Panc1 (cell line): ENCODE measurements at regions not wholly inside any gene's neighbourhood (a gene's known extent, or its start where the extent isn't known, plus 50 kb on each side); places are given as distances from the start of the nearest gene placed in this dataset.

Experiments
- ATAC-seq: fragments of 200-7000 bp; cut with Tn5 transposase; 2 replicates; pipeline ENCODE4 v1.9.1; 2020; ENCODE audit warnings: mild to moderate bottlenecking, moderate library complexity
- BruUV-seq: library from RNA; stranded (reverse); fragments of 400-500 nt; replicated peaks from 2 replicates; lab custom pipeline; 2021; lab: Mats Ljungman, UMichigan
- CTCF ChIA-PET: fragments of 300-600 bp; sonication (Branson Sonifier 250); formaldehyde crosslinking; loops from one replicate; lab custom pipeline; 2022; ENCODE audit warnings: antibody characterized with exemption; lab: Charles Lee
- POLR2A ChIA-PET: fragments of 300-600 bp; sonication (Branson Sonifier 250); formaldehyde crosslinking; loops from one replicate; lab custom pipeline; 2022; ENCODE audit warnings: antibody characterized with exemption; lab: Charles Lee
- DNase-seq: peaks from one replicate; pipeline ENCODE4 v3.0.0-alpha.2; 2010; ENCODE audit warnings: low read depth, low spot score
- H3K27ac ChIP-seq: 2 replicates; pipeline ENCODE4 v1.5.1; 2011; ENCODE audit warnings: mild to moderate bottlenecking, low read length, inconsistent platforms
- H3K27me3 ChIP-seq: fragments of 200-500 bp; sonication (Bioruptor generic); 2 replicates; pipeline ENCODE4 v1.6.0; 2014; ENCODE audit warnings: low read length, inconsistent platforms; ENCODE audit not compliant: control insufficient read depth, insufficient read depth
- H3K36me3 ChIP-seq: fragments of 200-500 bp; sonication (Bioruptor generic); 2 replicates; pipeline ENCODE4 v1.5.1; 2014; ENCODE audit warnings: inconsistent platforms, mild to moderate bottlenecking, low read length, moderate library complexity; ENCODE audit not compliant: control insufficient read depth, insufficient read depth
- H3K4me1 ChIP-seq: 2 replicates; pipeline ENCODE4 v1.5.1; 2011; ENCODE audit warnings: inconsistent platforms, mild to moderate bottlenecking, low read length, moderate library complexity; ENCODE audit not compliant: control insufficient read depth, insufficient read depth
- H3K4me3 ChIP-seq, 2 experiments: 2 replicates each; pipeline ENCODE4 v1.5.1; 2011 to 2012; ENCODE audit warnings: low read depth in 2 of 2, low read length in 2 of 2, mild to moderate bottlenecking in 2 of 2, inconsistent platforms in 1 of 2, moderate library complexity in 1 of 2
- H3K9me3 ChIP-seq: fragments of 200-500 bp; sonication (Bioruptor generic); 2 replicates; pipeline ENCODE4 v1.5.1; 2014; ENCODE audit warnings: low read depth, mild to moderate bottlenecking, inconsistent platforms, low read length, moderate library complexity; ENCODE audit not compliant: control insufficient read depth, insufficient read depth
- CTCF ChIP-seq: fragments of 450-650 bp; IDR thresholded peaks from 2 replicates; pipeline ENCODE4 v1.5.1; 2017; ENCODE audit warnings: mild to moderate bottlenecking
- POLR2AphosphoS5 ChIP-seq: IDR thresholded peaks from 2 replicates; pipeline ENCODE4 v1.6.1; 2012; ENCODE audit warnings: mild to moderate bottlenecking, low read depth, low read length, moderate library complexity
- REST ChIP-seq, 2 experiments: IDR thresholded peaks; 2 replicates each; pipeline ENCODE4 v1.6.1; 2011 to 2012; ENCODE audit warnings: low read depth in 2 of 2, control low read depth in 1 of 2, low read length in 1 of 2, mild to moderate bottlenecking in 1 of 2, moderate library complexity in 1 of 2; ENCODE audit not compliant: insufficient read depth in 1 of 2
- SIN3A ChIP-seq: IDR thresholded peaks from 2 replicates; pipeline ENCODE4 v1.6.1; 2012; ENCODE audit warnings: low read depth, mild to moderate bottlenecking, low read length, moderate library complexity, borderline replicate concordance; ENCODE audit not compliant: insufficient read depth
- TCF7L2 ChIP-seq: IDR thresholded peaks from 2 replicates; pipeline ENCODE4 v1.6.1; 2011; ENCODE audit warnings: mild to moderate bottlenecking, low read depth, low read length, inconsistent platforms
- in situ Hi-C: cut with HindIII; loops from 2 replicates; pipeline ENCODE4 v1.10.0; 2016; ENCODE audit warnings: low sequenced_read_pairs, low pct_unique_long_range_greater_than_20kb
- intact Hi-C: fragments of 100-400 bp; cut with micrococcal nuclease; formaldehyde crosslinking; loops from one replicate; pipeline ENCODE4 v1.10.0; 2022; ENCODE audit not compliant: unreplicated experiment

GRCh38 chr2:35803126-35803525 lies 552.5 kb upstream of the CRIM1 start:
- CTCF ChIA-PET, result no interaction called here
- TF ChIP-seq CTCF, result no peak
- no peak for TF ChIP-seq REST (IDR thresholded peaks at IDR 0.05; ENCODE audit: insufficient read depth in 1 of 2, low read depth in 2 of 2, low read length in 1 of 2)
- TF ChIP-seq SIN3A, result no peak
- no peak for TF ChIP-seq TCF7L2
- TF ChIP-seq POLR2AphosphoS5, result no peak
- no TSS peak for BruUV-seq
- no peaks in the 10 kb centered on the region for H3K4me1 ChIP-seq
- H3K36me3 ChIP-seq, result no peaks in the 10 kb centered on the region
- ATAC-seq (no peak), DNase-seq (no peak)
- no peak overlapping the region for H3K4me3 ChIP-seq
- POLR2A ChIA-PET, result no interaction called here
- H3K27ac ChIP-seq, result no peak overlapping the region
- no peaks in the 10 kb centered on the region for H3K9me3 ChIP-seq
- in situ Hi-C loops (no loop called here), intact Hi-C loops (no loop called here)
- H3K27me3 ChIP-seq, result no peaks in the 10 kb centered on the region

- BruUV-seq, result no TSS peak
- H3K27me3 ChIP-seq, result peaks cover 2% of the 10 kb centered on the region; the same call in 1 of the 2 replicates
- no peaks in the 10 kb centered on the region for H3K4me1 ChIP-seq
- H3K27ac ChIP-seq, result no peak overlapping the region
- H3K36me3 ChIP-seq, result no peaks in the 10 kb centered on the region
- ATAC-seq (no peak), DNase-seq (no peak)
- in situ Hi-C loops (no loop called here), intact Hi-C loops (no loop called here)
- H3K9me3 ChIP-seq, result no peaks in the 10 kb centered on the region
- H3K4me3 ChIP-seq, result no peak overlapping the region
- ChIA-PET CTCF (no interaction called here), POLR2A (no interaction called here)
- no peak for TF ChIP-seq TCF7L2
- TF ChIP-seq CTCF, result no peak
- no peak for TF ChIP-seq REST (IDR thresholded peaks at IDR 0.05; ENCODE audit: insufficient read depth in 1 of 2, low read depth in 2 of 2, low read length in 1 of 2)
- no peak for TF ChIP-seq POLR2AphosphoS5
- no peak for TF ChIP-seq SIN3A
These were observed 560.7 kb upstream of the CRIM1 start for GRCh38 chr2:35794796-35795450.
